ES-I3 (cell line): ENCODE measurements at regions not wholly inside any gene's neighbourhood (a gene's known extent, or its start where the extent isn't known, plus 50 kb on each side); places are given as distances from the start of the nearest gene placed in this dataset.

Source experiments
- H3K36me3 ChIP-seq: 2 replicates; pipeline ENCODE4 v1.6.1; 2013; ENCODE audit warnings: mild to moderate bottlenecking, low read length, control low read depth, moderate library complexity; ENCODE audit not compliant: insufficient read depth
- H3K4me1 ChIP-seq: 2 replicates; pipeline ENCODE4 v1.6.1; 2013; ENCODE audit warnings: mild to moderate bottlenecking, control low read depth, low read length; ENCODE audit not compliant: insufficient read depth
- H3K9ac ChIP-seq: 2 replicates; pipeline ENCODE4 v1.6.1; 2013; ENCODE audit warnings: low read depth, mild to moderate bottlenecking, low read length, moderate library complexity
- H3K9me3 ChIP-seq: 2 replicates; pipeline ENCODE4 v1.6.1; 2013; ENCODE audit warnings: mild to moderate bottlenecking, low read length, moderate library complexity; ENCODE audit not compliant: control insufficient read depth, insufficient read depth

DNA sequence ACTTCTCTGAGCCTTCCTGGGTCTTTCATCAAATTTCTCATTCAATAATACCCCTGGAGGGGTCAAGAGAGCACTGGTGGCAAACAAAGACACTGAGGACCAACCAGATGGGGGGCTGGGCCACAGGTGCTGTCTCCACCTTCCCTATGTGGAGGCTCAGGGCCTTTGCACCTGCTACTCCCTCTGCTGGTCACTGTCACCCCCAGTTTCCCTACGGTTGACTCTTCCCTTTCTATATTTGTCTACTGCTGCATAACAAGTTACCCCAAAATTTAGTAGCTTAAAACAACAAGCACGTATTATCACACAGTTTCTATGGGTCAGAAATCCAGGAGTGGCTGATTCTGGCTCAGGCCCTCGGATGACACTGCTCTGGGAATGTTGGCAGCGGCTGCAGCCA is 138.8 kb upstream of the RUNX3 start:
- Histone ChIP-seq H3K4me1 (peaks cover 13% of the 10 kb centered on the region; the same call in 1 of the 2 replicates), H3K9ac (no peak overlapping the region), H3K9me3 (no peaks in the 10 kb centered on the region)

DNA sequence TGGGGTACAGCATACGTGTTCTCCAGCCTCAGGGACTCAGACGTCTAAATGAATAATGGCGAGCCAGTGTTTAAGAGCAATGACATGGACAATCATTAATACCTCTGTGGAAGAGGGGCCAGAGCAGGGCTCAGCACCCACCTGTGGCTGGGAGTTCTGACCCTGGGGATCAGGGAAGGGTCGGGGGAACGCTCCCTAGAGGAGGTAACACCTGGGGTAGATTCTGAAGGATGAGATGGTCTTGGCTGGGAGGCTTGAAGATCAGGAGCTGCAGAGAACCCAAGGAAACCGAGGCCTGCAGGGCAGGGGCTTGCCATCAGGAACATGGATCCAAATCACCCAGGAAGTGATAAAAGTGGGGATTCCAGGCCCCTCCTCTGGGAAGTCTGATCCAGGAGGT is 138.2 kb upstream of the RUNX3 start:
- H3K4me1 ChIP-seq: peaks cover 15% of the 10 kb centered on the region; the same call in 1 of the 2 replicates

More for the DNA sequence above, 138.8 kb upstream of the RUNX3 start:
- no peaks in the 10 kb centered on the region for H3K36me3 ChIP-seq

DNA sequence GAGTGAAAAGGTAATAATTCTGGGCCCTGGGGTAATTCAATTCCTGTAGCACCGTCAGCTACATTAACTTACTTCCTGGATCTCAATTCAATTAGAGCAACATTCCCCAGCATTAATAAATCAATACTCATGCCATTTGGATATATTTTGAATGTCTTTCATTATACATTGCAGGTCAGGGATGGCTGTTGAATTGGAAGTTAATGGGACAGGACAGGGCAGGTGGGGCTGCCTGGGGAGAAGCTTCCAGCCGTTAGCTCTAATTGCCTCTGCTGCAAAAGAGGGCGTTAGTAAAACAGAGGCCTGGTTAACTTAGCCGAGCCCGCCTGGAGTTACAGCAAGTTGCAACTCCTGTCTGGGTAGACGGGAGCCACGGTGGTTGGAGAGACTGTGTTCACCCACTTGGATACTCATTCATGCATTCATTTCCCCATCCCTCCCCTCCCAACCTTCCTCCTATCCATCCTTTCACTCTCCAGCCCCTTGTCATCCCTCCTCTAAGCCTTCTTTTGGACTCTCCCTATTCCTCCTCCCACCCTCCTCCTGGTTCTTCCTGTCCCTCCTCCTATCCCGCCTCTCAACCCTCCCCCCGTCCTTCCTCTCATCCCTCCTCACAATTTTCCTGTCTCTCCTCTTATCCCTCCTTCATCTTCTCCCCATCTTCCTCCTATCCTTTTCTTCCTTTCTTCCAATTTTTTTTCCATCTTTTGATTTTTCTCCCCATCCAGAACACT is 137.6 kb upstream of the RUNX3 start:
- Histone ChIP-seq H3K9me3 (no peaks in the 10 kb centered on the region), H3K4me1 (peaks cover 15% of the 10 kb centered on the region; the same call in 1 of the 2 replicates), H3K36me3 (no peaks in the 10 kb centered on the region), H3K9ac (no peak overlapping the region)

More for the DNA sequence above, 138.2 kb upstream of the RUNX3 start:
- Histone ChIP-seq H3K9ac (no peak overlapping the region), H3K9me3 (no peaks in the 10 kb centered on the region), H3K36me3 (no peaks in the 10 kb centered on the region)

DNA sequence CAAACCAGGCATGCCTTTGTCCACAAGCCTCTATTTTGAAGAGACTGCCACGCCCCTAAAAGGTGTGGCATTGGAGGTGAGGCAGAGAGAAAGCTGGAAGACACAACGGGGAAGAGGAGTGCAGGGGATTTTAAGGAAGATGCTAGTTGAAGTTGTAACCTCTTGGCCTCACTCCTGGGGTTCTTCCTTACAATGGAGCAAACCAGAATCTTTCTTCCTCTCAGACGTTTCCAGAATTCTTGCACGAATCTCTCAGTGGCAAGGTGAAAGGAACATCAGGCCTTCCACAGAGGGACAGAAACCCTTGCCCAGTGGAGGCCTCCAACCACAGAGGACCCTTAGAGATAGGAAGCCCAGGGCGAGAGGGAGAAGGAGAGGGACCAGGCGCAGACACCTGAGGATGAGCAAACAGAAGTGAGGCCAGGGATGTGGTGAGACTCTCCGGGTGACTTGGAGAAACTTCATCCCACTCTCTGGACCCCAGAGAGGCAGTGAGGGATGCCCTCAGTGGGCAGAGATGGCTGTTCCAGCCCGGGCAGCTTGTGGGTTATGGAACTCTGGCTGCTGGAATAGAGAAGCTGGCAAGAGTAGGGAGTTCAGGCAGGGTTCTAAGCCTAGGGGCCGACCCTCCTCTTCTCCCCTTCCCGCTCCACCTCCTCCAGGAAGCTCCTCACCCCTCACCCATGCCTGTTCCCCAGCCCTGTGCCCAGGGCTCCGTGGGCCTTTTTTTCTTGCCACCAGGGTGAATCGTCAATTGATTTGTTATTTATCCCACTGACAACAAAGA is 136.8 kb upstream of the RUNX3 start:
- Histone ChIP-seq H3K9ac (no peak overlapping the region), H3K36me3 (no peaks in the 10 kb centered on the region), H3K9me3 (no peaks in the 10 kb centered on the region), H3K4me1 (peaks cover 15% of the 10 kb centered on the region; the same call in 1 of the 2 replicates)

DNA sequence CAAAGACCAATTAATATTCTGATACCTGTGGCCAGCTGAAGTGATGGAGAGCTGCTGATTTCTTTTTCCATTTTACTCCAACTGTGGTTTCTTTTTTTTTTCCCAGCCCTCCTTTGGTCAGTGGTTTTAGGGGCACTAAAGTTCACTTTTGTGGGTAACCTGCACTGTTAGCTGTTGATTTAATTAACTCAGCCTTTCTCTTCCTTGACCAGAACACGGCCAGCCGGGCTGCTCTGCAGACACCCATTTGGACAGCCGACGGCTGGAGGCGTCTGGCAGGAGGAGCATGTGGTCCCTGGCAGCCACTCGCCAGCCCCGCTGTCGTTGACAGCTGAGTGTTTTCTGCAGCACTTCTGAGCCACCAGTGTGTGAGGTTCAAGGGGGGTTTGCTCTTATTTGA is 136.2 kb upstream of the RUNX3 start:
- Histone ChIP-seq H3K9me3 (no peaks in the 10 kb centered on the region), H3K4me1 (peaks cover 15% of the 10 kb centered on the region; the same call in 1 of the 2 replicates), H3K36me3 (no peaks in the 10 kb centered on the region), H3K9ac (no peak overlapping the region)

DNA sequence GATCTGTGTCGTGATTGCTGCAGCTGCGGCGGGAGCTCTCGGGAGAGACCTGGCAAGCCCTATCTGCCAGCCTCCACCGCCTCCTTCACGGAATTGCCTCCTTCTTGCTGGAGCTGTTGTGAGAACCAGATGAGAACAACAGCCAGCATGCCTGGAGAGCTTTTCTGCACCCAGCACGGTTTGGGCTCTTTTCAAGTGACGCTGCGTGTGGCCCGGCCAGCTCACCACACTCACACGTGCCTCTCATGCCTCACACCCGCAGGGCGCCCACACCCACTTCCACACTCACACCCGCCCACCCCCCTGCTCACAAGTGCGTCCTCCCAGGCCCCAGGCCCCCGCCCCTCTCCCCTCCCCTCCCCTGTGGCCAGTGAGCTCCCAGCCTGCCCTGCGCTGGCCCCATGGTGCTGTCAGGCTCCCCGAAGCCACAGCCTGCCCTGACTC is 135.7 kb upstream of the RUNX3 start:
- Histone ChIP-seq H3K9me3 (no peaks in the 10 kb centered on the region), H3K36me3 (no peaks in the 10 kb centered on the region), H3K4me1 (peaks cover 15% of the 10 kb centered on the region; the same call in 1 of the 2 replicates), H3K9ac (no peak overlapping the region)

DNA sequence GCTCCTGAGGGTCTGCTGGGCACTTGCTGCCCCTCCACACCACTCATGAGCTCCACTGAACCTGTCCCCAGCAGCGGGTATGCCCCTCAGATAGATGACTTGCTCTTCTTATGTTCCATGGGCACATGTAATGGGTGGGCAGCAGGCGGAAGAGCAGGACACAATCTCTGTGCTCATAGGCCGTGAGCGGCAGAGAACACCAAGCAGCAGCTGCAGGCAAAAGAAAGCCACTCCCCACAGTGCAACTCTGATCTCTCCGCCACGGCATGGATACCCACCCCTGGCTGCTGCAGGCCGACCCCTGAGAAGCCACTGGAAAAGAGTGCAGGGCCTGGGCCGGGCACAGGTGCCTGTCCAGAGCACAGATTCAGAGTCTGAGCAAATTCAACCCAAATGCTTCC is 135.2 kb upstream of the RUNX3 start:
- Histone ChIP-seq H3K36me3 (no peaks in the 10 kb centered on the region), H3K4me1 (peaks cover 15% of the 10 kb centered on the region; the same call in 1 of the 2 replicates), H3K9me3 (no peaks in the 10 kb centered on the region), H3K9ac (no peak overlapping the region)

DNA sequence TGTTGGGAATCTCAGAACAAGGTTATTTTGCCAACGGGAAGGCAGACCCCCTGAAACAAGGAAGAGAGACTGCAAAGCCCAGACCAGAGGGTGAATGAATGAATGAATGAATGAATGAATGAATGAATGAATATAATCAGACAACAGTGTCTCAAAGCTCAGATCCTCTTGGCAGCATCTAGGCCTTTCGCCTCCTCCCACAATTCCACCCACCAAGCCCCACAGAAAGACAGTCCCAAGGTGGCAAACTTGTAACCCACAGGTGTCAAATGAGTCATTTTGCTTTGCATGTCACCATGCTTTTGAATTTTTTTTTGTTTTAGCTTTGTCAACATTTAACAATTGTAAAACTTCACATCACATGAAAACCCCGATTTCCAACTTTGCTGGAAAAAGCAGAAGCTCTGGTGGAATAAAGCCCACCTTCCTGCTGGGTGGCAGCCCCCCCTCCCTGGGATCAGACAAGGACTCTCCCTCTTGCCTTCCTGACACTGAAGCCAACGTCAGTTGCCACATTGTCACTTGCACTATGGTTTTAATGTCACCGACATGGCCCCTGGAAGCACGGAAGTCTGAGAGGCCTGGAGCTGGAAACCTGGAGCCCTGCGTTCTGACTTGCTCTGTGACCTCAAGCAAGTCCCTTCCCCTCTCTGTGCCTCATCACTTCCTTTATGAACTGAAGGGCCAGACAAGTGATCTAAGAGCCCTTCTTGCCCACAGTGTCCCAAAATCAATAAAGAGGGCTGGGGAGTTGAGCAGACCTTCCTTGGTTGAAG is 134.6 kb upstream of the RUNX3 start:
- Histone ChIP-seq H3K4me1 (peaks cover 15% of the 10 kb centered on the region; the same call in 1 of the 2 replicates), H3K9ac (no peak overlapping the region), H3K9me3 (no peaks in the 10 kb centered on the region), H3K36me3 (no peaks in the 10 kb centered on the region)

DNA sequence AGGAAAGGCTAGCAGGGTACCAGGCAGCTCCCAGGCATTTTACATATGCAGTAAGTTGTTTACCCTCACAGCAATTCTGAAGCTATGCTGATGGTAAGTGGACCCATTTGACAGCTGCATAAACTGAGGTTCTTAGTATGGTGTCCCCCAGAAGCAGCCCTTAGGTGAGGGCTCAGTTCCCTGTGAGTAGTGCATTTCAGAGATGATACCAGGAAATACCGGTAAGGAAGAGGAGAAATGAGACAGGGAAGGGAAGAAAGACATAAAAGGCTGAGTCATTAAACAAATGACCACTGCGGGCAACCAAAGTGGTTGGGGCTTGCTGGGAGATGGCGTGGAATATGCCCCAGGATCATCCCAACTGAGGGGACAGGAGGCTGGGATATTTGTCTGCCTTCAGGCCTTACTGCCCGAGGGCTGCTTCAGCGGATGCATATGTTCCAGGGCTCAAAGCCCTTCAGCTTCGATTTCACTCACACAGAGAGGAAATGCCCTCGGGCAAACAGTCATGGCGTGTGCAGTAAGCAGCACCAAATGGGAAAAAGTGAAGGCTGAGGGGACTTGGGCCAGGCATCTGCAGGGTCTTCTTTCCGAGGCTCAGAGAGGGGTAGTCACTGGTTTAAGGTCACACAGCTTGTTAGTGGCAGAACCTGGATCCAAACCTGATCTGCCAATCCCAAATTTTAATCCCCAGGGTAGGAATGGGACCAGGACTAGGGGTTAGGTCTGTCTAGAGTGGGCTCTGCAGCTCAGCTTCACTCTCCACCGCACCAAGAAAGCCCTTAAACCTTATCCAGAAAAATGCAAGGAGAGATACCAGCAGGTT is 133.7 kb upstream of the RUNX3 start:
- peaks cover 15% of the 10 kb centered on the region; the same call in 1 of the 2 replicates for H3K4me1 ChIP-seq
- no peaks in the 10 kb centered on the region for H3K9me3 ChIP-seq
- no peak overlapping the region for H3K9ac ChIP-seq
- no peaks in the 10 kb centered on the region for H3K36me3 ChIP-seq

DNA sequence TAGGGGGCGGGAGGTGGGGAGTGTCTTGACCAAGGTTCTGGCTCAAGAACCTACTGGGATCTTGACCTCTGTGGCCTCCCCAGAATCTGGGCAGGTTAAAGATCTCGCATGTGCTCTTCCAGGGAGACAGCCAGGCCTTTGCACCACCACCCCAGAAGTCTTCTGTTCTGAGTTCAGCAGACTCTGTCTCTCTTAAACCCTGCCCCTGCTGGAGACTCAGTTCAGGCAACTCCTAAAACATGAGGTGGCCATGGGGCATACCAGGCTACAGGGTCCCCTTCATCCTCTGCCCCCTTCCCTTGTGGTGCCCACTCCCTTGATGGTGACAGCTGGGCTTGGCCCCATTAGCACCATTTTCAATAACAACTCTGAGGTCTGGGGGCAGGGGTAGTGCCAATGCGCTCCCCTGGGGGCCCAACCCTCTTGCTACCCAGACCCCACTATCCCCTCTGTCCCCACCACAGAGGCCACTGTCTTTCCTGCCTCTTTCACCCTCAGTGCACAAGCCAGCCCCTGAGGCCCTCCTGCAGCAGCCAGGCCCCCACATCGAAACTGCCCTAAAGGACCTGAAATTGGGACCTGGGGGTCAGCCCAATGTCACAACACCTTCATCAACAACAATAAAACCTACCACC is 132.7 kb upstream of the RUNX3 start:
- H3K4me1 ChIP-seq: peaks cover 15% of the 10 kb centered on the region; the same call in 1 of the 2 replicates

DNA sequence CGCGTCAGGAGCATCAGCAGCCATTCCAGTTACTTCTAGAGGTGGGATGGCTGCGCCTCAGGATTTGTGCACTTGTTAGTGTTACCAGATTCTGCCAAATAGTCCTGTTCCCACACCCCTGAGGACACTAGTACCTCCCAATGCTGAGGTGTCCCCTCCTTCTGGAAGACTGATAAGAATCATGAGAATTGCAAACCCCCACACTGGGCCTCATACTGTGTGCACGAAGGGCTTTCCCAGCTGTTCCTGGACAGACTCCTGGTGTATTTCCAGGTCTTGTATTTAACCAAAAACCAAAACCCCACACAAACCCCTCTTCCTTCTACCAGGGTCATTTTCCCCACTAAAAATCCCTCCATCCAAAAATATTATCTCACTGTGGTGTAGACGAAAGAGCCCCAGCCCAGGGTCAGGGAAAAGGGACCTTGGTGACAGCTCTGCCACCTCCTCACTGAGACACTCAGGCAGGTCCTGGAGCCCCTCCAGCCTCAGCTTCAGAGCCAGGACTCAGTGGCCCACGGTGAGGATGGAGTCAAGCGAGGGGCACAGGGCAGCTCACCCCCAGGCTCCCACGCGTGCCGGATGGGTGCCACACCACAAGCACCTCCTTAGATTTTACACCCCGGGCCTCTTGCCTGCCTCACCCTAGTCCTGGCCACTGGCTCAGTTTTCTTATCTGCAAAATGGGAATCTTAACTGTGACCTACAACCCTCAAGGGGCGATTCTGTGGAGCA is 131.4 kb upstream of the RUNX3 start:
- Histone ChIP-seq H3K9me3 (no peaks in the 10 kb centered on the region), H3K4me1 (peaks cover 7% of the 10 kb centered on the region; the same call in 1 of the 2 replicates), H3K9ac (no peak overlapping the region), H3K36me3 (no peaks in the 10 kb centered on the region)

More for the DNA sequence above, 132.7 kb upstream of the RUNX3 start:
- no peak overlapping the region for H3K9ac ChIP-seq
- no peaks in the 10 kb centered on the region for H3K9me3 ChIP-seq
- H3K36me3 ChIP-seq: no peaks in the 10 kb centered on the region

DNA sequence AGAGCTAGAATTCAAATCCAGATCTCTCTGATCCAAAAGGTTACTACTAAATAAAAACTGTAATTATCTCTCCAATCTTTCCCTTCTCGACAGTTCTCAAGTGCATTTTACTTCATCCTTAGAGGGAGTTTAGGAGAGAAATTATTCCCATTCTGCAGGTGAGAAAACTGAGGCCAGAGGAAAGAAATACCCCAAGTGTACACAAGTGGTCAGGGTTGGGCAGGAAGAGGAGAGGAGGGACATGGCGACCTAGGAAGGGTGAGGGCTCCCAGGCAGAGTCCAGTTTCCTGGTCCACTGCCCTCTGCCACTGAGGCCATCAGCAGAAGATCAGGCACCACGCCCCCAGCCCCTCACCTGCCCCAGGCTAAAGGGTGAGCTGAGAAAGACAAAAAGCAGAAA is 127.1 kb upstream of the RUNX3 start:
- H3K9ac ChIP-seq: no peak overlapping the region
- H3K36me3 ChIP-seq: no peaks in the 10 kb centered on the region
- peaks cover 3% of the 10 kb centered on the region; the same call in 1 of the 2 replicates for H3K4me1 ChIP-seq
- H3K9me3 ChIP-seq: no peaks in the 10 kb centered on the region

DNA sequence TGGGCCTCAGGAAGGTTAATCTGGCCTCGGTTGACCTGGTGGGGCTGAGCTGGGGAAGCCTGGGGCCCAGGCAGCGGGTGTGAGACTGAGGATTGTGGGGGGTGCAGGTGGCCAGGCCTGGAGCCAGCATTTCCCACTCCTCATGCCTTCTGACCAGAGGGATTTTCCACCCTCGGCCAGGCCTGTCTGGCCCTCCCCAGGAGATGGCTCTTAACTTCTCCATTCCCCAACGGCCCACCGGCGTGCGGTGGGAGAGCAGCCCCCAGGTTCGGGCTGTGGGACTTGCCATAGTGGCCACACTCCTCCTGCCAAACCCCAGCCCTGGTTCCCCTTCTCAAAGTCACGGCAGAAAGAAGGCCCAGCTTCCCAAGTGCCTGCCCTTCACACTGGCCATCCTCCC is 126.5 kb upstream of the RUNX3 start:
- no peak overlapping the region for H3K9ac ChIP-seq
- H3K9me3 ChIP-seq: no peaks in the 10 kb centered on the region
- H3K4me1 ChIP-seq: peaks cover 3% of the 10 kb centered on the region; the same call in 1 of the 2 replicates
- no peaks in the 10 kb centered on the region for H3K36me3 ChIP-seq
